SK-N-MC (cell line): ENCODE measurements at regions not wholly inside any gene's neighbourhood (a gene's known extent, or its start where the extent isn't known, plus 50 kb on each side); places are given as distances from the start of the nearest gene placed in this dataset.

ENCODE experiments used
- EZH2 ChIP-seq: fragments of 200-600 bp; sonication (generic); IDR thresholded peaks from one replicate; pipeline ENCODE4 v1.6.1; 2017; ENCODE audit warnings: antibody characterized with exemption
- FOXP2 ChIP-seq: optimal IDR thresholded peaks from 2 replicates; pipeline ENCODE3; 2011; ENCODE audit warnings: mild to moderate bottlenecking, moderate library complexity; ENCODE audit not compliant: insufficient read depth; ENCODE audit errors: extremely low read length, control extremely low read depth
- POLR2AphosphoS5 ChIP-seq: IDR thresholded peaks from 2 replicates; pipeline ENCODE4 v1.6.1; 2012; ENCODE audit warnings: mild to moderate bottlenecking, low read depth, low read length, borderline replicate concordance

DNA sequence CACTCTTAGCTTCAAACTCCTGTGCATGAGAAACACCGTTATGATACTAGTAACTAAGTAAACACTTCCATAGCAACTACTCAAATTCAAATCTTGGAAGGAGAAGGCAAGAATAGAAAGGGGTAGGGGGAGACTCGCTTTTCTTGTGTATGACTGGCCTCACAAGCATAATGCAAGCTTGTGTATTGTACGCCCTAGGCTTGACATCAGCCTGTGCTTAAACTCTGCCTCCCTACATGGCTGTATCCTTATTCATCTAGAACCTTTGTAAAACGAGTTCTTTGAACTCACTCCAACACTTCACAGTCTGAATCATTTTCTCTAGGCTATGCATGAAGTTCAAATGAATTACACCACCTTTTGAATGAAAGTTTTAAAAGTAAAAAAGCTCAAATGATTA lies 1071.2 kb upstream of the ADGRL3 start:
- TF ChIP-seq POLR2AphosphoS5 (no peak), EZH2 (no peak), FOXP2 (no peak)
